NCI-H2227 (cell line): ENCODE measurements at regions not wholly inside any gene's neighbourhood (a gene's known extent, or its start where the extent isn't known, plus 50 kb on each side); places are given as distances from the start of the nearest gene placed in this dataset.

ENCODE experiments used
- DNase-seq: peaks from one replicate; lab custom pipeline; 2025; ENCODE audit not compliant: unreplicated experiment; lab: John Stamatoyannopoulos, UW

GRCh38 chr13:105048677-105049076 is 1486.8 kb downstream of the EFNB2 start:
- no peak for DNase-seq

GRCh38 chr13:105047676-105048295 is 1487.7 kb downstream of the EFNB2 start:
- no peak for DNase-seq

GRCh38 chr13:105037110-105037509 is 1498.4 kb downstream of the EFNB2 start:
- DNase-seq = no peak

- DNase-seq = no peak
Measured at GRCh38 chr13:105035092-105035491, 1500.4 kb downstream of the EFNB2 start.

- no peak for DNase-seq
Measured at GRCh38 chr13:105033999-105034398, 1501.5 kb downstream of the EFNB2 start.

- DNase-seq = no peak
Measured at GRCh38 chr13:105031306-105031705, 1504.2 kb downstream of the EFNB2 start.

- no peak for DNase-seq
Measured at GRCh38 chr13:105030851-105031250, 1504.6 kb downstream of the EFNB2 start.

GRCh38 chr13:105019073-105019472 is 1516.4 kb downstream of the EFNB2 start:
- DNase-seq = no peak

- DNase-seq = no peak
Measured at GRCh38 chr13:105016266-105016665, 1519.2 kb downstream of the EFNB2 start.

GRCh38 chr13:105008604-105009003 is 1526.9 kb downstream of the EFNB2 start:
- no peak for DNase-seq

GRCh38 chr13:105007166-105007808 is 1528.2 kb downstream of the EFNB2 start:
- no peak for DNase-seq

- DNase-seq = no peak
Measured at GRCh38 chr13:104996022-104996421, 1539.4 kb downstream of the EFNB2 start.

GRCh38 chr13:104993708-104994107 is 1541.8 kb downstream of the EFNB2 start:
- DNase-seq = no peak

GRCh38 chr13:104987621-104988020 is 1547.8 kb downstream of the EFNB2 start:
- DNase-seq = no peak

GRCh38 chr13:104984296-104984818 is 1551.1 kb downstream of the EFNB2 start:
- DNase-seq = no peak

GRCh38 chr13:104983601-104984000 is 1551.9 kb downstream of the EFNB2 start:
- no peak for DNase-seq

- DNase-seq = no peak
Measured at GRCh38 chr13:104980586-104980985, 1554.9 kb downstream of the EFNB2 start.

- no peak for DNase-seq
Measured at GRCh38 chr13:104979281-104980030, 1556.0 kb downstream of the EFNB2 start.

- DNase-seq = no peak
Measured at GRCh38 chr13:104976986-104977385, 1558.5 kb downstream of the EFNB2 start.

GRCh38 chr13:104975272-104975671 is 1560.2 kb downstream of the EFNB2 start:
- no peak for DNase-seq

- no peak for DNase-seq
Measured at GRCh38 chr13:104968876-104969275, 1566.6 kb downstream of the EFNB2 start.
